ENCODE measurements at regions not wholly inside any gene's neighbourhood (a gene's known extent, or its start where the extent isn't known, plus 50 kb on each side); places are given as distances from the start of the nearest gene placed in this dataset.

- no TSS peak for BruUV-seq (replicated peaks)
- Histone ChIP-seq H3K79me2 (ENCODE audit: insufficient read depth, low read length) (no peaks in the 10 kb centered on the region), H3K27me3 (ENCODE audit: insufficient read depth, low read length) (0 out of 2 replicates have a peak, but pooled peaks cover 7% of the 10 kb centered on the region), H3K36me3 (ENCODE audit: control insufficient read depth in 1 of 2, insufficient read depth in 2 of 2, low read length in 2 of 2) (no peaks in the 10 kb centered on the region), H3K4me3 (replicated peaks in 1 of 2; ENCODE audit: low read depth in 1 of 2, low read length in 2 of 2) (no peak overlapping the region), H3K27ac (ENCODE audit: low read depth, low read length) (no peak overlapping the region), H3K9ac (ENCODE audit: low read length) (no peak overlapping the region), H3K4me1 (ENCODE audit: control insufficient read depth in 1 of 2, insufficient read depth in 2 of 2, low read length in 2 of 2) (no peaks in the 10 kb centered on the region), H3K9me3 (ENCODE audit: control insufficient read depth in 1 of 2, insufficient read depth in 1 of 2, low read depth in 1 of 2, low read length in 2 of 2) (no peaks in the 10 kb centered on the region), H3K4me2 (ENCODE audit: low read length) (no peak overlapping the region), H2AFZ (ENCODE audit: low read depth, low read length, poor library complexity, severe bottlenecking) (no peak overlapping the region), H4K20me1 (ENCODE audit: insufficient read depth) (no peaks in the 10 kb centered on the region), H3K9me2 (ENCODE audit: insufficient read depth) (no peaks in the 10 kb centered on the region)
- DNase-seq (ENCODE audit: low read depth, low spot score) (no peak), ATAC-seq (no peak)
- POLR2A ChIA-PET = no interaction called here
- TF ChIP-seq SIN3A (IDR thresholded peaks at IDR 0.05; ENCODE audit: low read depth) (no peak), FOSL1 (IDR thresholded peaks at IDR 0.05; ENCODE audit: low read depth) (no peak), SP1 (IDR thresholded peaks at IDR 0.05; ENCODE audit: low read depth) (no peak), POLR2A (IDR thresholded peaks at IDR 0.05; ENCODE audit: borderline replicate concordance, extremely low read depth, insufficient read depth, insufficient read length) (no peak), EGR1 (IDR thresholded peaks at IDR 0.05; ENCODE audit: low read depth) (no peak)
- intact Hi-C loops (cut with micrococcal nuclease) = no loop called here
- RAD21 ChIA-PET (ENCODE audit: low non-redundant PET in 1 of 2, low total read pairs in 2 of 2, uncharacterized antibody in 2 of 2, unreplicated experiment in 2 of 2) = no interaction called here
- CTCF ChIA-PET = no interaction called here
These were observed 353.2 kb upstream of the PLD5 start for GRCh38 chr1:242877743-242878142.

GRCh38 chr1:242877229-242877628 lies 352.7 kb upstream of the PLD5 start:
- intact Hi-C loops (cut with micrococcal nuclease) = no loop called here
- TF ChIP-seq RAD21 (IDR thresholded peaks at IDR 0.05; ENCODE audit: low read depth) (no peak), REST (IDR thresholded peaks at IDR 0.05; ENCODE audit: low read depth) (no peak), SP1 (IDR thresholded peaks at IDR 0.05; ENCODE audit: low read depth) (no peak), SRF (IDR thresholded peaks at IDR 0.05; ENCODE audit: low read depth) (no peak), MAX (IDR thresholded peaks at IDR 0.05) (no peak), CBX3 (IDR thresholded peaks at IDR 0.05; ENCODE audit: low read depth) (no peak), ZNF274 (IDR thresholded peaks at IDR 0.05; ENCODE audit: low read depth, low read length) (no peak)
- Histone ChIP-seq H2AFZ (ENCODE audit: low read depth, low read length, poor library complexity, severe bottlenecking) (no peak overlapping the region), H3K4me3 (replicated peaks in 1 of 2; ENCODE audit: low read depth in 1 of 2, low read length in 2 of 2) (no peak overlapping the region), H3K79me2 (ENCODE audit: insufficient read depth, low read length) (no peaks in the 10 kb centered on the region), H3K9me3 (ENCODE audit: control insufficient read depth in 1 of 2, insufficient read depth in 1 of 2, low read depth in 1 of 2, low read length in 2 of 2) (no peaks in the 10 kb centered on the region), H4K20me1 (ENCODE audit: insufficient read depth) (no peaks in the 10 kb centered on the region), H3K9me2 (ENCODE audit: insufficient read depth) (no peaks in the 10 kb centered on the region), H3K9ac (ENCODE audit: low read length) (no peak overlapping the region), H3K36me3 (ENCODE audit: control insufficient read depth in 1 of 2, insufficient read depth in 2 of 2, low read length in 2 of 2) (no peaks in the 10 kb centered on the region), H3K4me2 (ENCODE audit: low read length) (no peak overlapping the region), H3K4me1 (ENCODE audit: control insufficient read depth in 1 of 2, insufficient read depth in 2 of 2, low read length in 2 of 2) (no peaks in the 10 kb centered on the region), H3K27ac (ENCODE audit: low read depth, low read length) (no peak overlapping the region), H3K27me3 (ENCODE audit: insufficient read depth, low read length) (0 out of 2 replicates have a peak, but pooled peaks cover 7% of the 10 kb centered on the region)
- ChIA-PET POLR2A (no interaction called here), CTCF (no interaction called here), RAD21 (ENCODE audit: low non-redundant PET in 1 of 2, low total read pairs in 2 of 2, uncharacterized antibody in 2 of 2, unreplicated experiment in 2 of 2) (no interaction called here)
- no peak for DNase-seq (ENCODE audit: low read depth, low spot score)
- ATAC-seq = no peak
- no TSS peak for BruUV-seq (replicated peaks)
